NCI-H1105 (cell line): ENCODE measurements at regions not wholly inside any gene's neighbourhood (a gene's known extent, or its start where the extent isn't known, plus 50 kb on each side); places are given as distances from the start of the nearest gene placed in this dataset.
"Not testable (repeated sequence)": the region's sequence is repeated elsewhere in the genome, so short reads cannot be mapped to it uniquely, and the experiment has no call there.

Experiments
- DNase-seq: peaks from one replicate; lab custom pipeline; 2025; lab: John Stamatoyannopoulos, UW

DNA sequence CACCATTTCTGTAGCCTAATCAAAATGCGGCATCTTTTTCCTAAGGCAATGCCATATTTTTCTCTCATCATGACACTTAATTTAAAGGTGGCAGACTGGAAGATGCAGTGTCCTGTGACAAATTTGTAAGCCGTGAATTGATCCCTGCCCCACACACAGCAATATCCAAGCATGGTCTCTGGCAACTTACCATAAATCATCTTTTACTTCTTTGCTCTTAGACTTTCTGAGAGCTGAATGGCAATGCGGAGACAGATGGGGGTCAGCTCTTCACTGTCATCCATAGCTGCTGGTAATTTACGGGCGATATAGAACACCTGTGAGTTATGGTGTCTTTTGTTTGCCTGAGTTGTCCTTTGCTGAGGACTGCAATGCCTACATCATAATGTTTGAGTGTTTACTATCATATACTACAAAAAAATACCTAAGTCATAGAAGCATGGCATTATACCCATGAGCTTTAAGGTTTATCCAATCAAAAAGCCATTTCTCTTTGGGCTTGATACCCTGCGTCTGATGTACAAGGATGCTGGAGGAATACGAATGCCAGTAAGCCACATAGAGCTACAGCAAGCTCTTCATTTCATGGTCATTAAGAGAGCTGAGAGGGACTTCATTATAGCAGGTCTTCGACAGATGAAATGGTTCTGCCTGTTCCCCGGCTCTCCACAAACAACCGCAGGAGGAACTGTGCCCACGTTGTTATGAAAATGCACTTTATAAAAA, 148.1 kb downstream of the TRIML1 start:
- no peak for DNase-seq

DNA sequence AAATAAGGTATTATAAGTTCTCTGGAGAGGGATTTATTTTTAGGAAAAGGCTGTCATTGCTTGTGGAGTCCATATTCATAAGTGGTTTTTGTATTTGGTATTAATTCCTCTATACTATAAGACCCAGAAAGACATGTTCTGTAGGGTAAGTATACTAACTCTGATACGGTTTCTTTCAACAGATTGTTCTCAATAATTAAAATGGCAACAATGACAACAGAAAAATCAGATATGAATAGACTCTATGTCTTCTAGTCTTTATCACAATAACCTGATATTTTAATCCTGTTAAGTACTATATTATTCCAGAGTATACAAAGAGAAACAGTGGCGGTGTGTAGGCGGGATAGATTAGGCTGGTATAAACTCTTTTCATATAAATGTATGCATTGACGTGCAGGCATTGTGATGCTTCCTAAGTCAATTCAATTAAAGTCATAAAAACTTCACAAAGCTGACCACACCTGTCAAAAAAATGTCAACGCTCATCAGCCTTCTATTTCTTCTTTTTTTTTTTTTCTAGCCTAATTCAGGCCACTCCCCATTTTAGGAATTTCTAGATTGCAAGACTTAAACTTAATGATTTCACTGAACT, 150.4 kb downstream of the TRIML1 start:
- DNase-seq: no peak

DNA sequence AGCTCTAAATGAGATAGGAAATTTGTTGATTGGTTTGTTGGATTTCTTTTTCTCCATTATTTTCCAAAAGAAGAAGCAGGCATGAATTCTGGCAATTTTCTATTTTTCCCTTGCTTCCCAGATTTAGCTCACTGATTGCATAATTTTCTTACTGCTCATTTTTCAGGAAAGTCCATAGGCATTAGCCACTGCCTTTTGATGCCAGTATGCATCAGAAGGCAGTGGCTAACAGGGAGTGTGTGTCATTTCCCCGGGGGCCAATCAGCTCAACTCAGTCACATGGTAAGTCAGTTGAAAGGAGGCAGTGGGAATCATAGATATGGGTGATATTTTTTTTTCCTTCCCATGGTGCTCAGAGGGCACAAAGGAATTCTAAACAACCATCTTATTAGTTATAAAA, 156.7 kb downstream of the TRIML1 start:
- DNase-seq: no peak

DNA sequence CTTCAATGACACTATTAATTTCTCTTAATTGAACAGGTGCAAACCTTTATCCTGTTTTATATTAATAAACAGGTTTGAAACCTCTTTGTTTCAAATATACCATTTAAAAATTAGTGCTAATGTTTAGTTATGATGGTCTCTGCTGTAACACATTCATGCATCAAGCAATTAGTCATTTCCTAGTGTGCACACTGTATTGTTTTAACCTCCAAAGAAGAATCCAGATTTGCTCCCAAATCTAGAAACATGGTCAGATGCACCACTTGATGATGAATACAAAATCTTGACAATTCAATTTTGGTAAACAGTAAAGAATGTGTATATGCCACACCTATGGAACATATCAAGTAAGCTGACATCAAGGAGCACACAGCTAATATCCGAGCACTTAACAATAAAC, 157.1 kb downstream of the TRIML1 start:
- no peak for DNase-seq

DNA sequence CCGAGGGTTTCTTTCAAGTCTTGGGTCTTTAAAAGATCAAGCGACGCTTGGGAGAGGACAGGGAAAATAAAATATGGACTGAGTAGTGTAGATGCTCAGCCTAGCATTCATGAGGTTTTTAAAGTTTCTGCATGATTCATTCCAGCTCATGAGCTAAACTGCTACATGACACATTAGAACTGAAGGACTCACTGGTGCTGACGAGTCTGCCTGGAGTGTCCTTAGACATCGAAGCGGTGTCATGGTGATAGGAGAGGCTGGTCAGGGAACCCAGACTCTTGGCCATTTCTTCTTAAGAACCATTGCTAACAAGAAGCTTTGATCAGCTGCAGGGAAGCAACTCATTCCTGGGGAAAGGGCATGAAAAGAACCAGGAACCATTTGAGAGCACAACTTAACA, 158.6 kb downstream of the TRIML1 start:
- DNase-seq: no peak

DNA sequence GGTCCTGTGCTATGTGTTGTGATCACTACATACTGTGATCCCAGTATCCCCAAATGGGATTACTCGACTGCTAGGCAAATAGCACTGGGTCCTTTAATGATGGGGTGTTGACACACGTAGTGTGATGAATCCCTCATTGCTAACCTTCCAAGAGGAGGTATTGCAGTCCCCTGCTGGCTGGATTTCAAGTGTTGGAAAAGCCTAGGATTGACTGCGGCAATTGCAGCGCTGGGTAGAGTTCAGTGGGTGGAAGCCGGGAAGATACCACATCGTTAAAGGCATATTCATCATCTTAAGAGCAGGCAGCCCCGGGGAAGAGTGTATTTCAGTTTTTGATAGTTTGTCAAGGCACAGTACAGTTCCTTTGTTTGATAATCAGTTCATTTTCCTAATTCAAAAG, 159.9 kb downstream of the TRIML1 start:
- DNase-seq: no peak

DNA sequence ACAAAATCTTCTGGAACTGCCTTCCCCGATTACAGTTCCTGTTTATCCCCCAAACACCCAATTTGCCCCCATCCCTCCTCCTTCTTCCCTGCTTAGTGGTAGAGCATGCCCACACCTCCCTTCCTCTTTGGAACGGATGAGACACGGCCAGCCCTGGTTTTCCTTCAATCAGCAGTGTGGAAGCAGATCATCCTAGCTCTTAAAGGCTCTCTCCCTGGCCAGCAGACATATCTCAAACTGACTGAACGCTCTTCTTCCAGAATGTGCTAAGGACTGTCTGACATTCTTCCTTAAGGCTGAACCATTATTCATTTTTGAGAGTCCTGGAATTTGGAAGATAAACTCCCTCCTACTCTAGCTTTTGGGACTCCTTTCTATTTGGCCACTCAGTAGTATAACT, 161.1 kb downstream of the TRIML1 start:
- DNase-seq: no peak

DNA sequence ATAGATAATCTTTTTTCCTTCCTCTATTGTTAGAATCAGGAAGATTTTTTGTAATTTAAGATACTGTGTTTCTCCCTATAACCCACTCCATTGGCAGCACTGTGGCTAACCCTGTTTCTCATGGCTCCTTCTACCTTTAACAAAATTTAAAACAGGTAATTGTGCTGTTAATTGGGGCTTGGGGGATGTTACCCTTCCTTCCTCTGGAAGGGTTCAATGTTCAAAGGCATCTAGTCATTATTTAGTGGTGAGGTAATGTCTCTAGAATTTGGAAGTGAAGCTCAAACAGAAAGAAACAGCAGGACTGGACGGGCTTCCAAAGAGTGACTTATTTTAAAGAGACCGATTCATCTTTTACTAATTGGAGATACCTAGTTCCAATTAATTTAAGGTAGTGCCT, 166.4 kb downstream of the TRIML1 start:
- no peak for DNase-seq

DNA sequence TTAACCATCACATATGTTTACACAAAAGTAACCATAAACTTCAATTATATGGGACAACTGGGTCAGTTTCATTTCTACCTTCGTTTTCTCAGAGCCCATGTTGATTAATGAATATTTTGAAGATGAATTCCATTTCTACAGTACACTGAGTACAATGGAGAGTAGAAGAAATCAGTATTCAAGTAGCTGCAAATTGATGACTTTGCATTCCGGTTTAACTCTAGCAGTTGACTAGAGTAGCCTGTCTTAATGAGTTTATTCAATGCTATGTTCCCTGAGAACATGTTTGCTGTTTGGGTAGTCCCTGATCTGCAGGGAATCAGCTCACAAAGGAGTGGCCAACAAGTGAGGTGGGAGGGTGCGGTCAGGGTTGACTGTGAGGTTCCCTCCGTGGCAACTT, 168.3 kb downstream of the TRIML1 start:
- DNase-seq: no peak

DNA sequence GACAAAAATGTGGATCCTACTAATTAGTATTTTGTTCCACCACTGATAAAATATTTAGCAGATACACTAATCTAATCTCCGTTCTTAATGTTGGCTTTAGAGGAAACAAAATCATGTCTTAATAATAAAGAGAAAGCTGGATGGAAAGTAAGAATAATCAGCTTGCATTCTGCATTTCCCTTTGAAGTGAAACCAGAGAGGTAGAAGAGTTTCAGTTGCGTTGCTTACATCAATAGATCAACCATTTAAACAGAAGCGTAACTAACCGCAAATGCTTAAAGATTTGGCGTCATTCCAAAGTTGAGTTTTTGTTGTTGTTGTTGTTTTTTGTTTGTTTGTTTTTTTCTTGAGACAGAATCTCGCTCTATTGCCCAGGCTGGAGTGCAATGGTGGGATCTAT, 168.9 kb downstream of the TRIML1 start:
- DNase-seq: no peak

DNA sequence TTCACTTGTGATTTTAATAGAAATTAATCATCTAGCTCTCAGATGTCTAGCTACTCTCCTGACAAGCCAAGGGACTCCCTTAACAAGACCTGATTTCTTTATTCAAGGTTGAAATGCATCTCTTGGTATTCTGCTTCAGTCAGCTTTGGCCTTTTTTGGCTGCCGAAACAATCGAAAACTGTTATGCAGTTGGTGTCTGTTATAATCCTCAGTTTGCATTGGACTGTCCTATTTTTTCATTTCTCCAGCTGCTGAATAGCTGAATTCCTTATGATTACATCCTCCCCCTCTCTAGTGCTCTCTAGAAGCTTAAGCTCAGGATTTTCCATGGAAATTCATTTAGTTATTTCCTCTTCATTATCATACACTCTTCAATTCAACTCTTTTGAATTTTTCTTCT, 177.2 kb downstream of the TRIML1 start:
- no peak for DNase-seq

DNA sequence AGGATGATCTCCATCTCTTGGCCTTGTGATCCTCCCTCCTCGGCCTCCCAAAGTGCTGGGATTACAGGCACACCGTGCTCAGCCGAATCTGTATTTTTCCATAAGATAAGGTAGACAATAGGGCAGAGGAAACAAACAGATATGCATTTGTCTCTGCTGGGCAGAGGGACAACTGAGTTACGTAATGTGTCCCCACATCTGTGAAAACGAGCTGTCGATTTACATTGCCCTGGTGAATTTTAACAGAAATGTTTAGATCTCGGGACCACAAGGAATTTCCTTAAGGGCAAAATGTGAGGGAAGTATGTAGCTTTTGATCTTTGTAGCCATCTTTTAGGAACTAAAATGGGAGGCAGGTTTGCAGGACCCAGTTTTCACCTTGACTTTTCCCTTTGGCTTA, 189.7 kb downstream of the TRIML1 start:
- DNase-seq: no peak

DNA sequence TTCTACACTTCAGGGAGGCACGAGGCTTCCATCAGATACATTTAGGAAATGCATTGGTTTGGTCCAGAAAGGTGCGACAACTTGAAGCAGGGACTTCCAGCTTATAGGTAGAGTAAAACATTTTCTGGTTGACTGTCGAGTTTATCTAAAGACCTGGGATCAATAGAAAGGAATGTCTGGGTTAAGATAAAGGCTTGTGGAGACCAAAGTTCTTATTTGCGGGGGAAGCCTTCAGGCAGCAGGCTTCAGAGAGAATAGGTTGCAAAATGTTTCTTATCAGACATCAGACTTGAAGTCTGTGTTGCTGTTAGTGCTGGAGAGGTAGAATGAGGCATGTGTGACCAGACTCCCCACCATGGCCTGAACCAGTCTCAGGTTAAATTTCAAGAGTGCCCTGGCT, 190.3 kb downstream of the TRIML1 start:
- no peak for DNase-seq

DNA sequence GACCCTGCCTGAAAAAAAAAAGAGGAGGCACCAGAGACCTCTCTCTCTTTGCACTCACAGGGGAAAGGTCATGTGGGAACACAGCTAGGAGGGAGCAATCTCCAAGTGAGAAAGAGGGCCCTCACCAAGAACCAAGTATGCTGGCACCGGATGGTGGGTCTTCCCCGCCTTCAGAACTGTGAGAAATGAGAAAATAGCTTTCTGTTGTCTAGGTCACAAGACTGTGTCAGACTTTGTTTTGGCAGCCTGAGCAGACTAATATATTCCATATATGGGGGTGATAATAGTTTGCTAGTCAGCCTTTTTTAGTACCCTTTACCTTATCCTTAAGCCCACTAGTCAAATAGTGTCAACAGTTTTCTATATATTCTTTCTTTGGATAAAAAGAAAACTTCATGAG, 193.0 kb downstream of the TRIML1 start:
- DNase-seq: no peak

DNA sequence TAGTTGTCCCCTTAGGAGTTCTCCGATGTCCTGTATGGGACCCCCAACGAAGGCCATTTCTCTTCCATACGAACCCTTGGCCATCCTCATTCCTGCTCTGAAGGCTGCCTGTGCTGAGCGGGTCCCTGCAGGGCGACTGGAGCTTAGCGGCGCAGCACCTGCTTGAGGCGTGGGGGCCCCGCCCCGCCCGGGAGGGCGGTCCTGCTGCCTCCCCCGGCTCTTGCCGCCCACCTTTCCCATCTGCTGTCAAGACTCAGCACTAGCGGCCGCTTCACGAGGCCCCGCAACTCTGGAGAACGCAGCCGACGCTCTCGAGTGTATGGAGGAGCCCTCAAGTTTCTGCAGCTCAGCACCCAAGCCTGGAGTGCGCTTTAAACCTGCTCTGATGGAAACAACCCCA, 197.7 kb downstream of the TRIML1 start:
- DNase-seq: no peak

DNA sequence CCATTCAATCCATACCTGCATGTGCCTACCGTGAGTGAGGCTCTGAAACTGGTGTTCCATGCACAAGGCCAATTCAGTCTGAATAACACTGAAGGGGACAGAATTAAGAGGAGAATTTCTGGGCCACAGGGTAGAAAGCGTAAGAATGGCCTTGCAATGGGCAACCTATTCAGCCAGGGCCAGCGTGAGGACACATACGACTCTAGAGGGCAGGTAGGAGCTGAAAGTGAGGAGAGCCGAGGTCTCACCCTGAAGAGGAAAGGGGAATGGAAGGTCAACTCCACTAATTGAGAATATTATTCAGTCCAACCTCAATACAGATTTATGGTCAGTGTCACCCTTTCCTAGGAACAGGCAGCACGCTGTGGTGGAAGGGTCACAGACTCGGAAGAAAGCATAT, 202.2 kb downstream of the TRIML1 start:
- DNase-seq: no peak

DNA sequence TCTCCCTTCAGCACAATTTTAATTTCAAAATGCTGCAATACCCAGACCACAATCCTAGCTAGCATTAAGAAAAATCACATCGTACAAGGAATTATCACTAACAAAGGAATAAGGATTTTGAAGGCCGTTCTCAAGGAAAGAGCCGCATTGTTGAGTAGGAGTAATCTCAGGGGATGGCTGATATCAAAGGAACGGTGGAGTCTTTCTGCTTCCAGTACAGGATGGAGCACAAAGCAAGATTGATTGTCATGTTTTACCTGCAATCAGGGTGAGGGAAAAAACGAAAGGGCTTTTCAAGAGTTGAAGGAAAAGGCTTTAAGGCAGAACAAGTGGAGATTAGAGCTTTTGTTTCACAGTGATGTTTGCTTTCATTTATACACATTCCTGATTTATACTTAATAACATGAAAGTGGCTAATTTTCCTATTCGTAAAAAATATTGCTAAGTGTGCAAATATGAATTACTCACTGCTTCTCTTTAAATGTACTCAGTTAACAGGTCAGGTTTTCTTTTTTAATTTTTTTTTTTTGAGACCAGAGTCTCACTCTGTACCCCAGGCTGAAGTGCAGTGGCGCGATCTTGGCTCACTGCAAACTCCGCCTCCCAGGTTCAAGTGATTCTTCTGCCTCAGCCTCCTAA, 207.0 kb downstream of the TRIML1 start:
- no peak for DNase-seq

DNA sequence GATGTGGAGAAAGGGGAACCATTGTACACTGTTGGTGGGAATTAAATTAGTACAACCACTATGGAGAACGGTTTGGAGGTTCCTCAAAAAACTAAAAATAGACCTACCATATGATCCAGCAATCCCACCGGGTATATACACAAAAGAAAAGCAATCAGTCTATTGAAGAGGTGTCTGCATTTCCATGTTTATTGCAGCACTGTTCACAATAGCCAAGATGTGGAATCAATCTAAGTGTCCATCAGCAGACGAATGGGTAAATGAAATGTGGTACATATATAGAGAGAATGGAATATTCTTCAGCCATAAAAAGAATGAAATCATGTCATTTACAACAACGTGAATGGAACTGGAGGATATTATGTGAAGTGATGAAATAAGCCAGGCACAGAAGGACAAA, 208.1 kb downstream of the TRIML1 start:
- DNase-seq: no peak

DNA sequence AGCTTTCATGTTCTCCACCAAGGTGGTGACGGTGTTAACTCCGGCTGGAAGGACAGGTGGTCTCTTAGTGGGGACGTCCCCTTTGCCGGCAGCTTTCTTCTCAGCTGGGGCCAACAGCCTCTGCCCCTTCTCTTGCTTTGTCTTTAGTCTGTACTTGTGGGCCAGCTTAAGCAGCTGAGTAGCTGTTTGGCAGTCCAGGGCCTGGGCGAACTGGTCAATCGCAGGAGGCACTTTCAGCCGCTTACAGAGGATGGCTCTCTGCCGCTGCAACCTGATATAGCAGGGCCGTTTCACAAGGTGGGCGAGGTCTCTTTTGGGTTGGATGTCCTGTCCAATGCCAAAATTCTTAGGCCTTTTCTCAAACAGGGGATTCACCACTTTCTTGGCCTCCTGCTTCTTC, 210.3 kb downstream of the TRIML1 start:
- not testable (repeated sequence) for DNase-seq

DNA sequence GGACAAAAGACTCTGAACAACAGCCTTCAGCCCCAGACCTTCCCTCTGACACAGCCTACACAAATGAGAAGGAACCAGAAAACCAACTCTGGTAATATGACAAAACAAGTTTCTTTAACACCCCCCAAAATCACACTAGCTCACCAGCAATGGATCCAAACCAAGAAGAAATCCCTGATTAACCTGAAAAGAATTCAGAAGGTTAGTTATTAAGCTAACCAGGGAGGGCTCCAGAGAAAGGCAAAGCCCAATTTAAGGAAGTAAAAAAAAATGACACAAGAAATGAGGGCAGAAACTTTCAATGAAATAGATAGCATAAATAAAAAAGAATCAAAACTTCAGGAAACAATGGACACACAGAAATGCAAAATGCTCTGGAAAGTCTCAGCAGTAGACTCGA, 224.0 kb downstream of the TRIML1 start:
- no peak for DNase-seq

DNA sequence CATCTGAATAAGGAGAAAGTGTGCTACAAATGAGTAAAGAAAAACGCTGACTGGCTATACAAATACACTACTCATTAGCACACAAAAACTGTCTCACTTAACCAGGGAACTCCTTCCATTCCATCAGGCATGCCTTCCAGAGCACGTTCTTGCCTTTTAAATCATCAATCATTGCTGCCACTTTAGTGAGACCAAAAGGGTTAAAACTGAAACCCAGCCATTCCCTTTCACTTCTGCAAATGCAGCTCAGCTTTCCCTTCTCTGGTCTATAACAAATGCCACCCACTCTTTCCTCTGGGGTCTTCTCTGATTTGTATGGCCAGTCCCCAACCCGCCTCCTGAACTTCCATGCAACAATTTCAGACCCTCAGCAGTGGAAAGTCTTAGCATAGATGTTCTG, 231.5 kb downstream of the TRIML1 start:
- DNase-seq: no peak

DNA sequence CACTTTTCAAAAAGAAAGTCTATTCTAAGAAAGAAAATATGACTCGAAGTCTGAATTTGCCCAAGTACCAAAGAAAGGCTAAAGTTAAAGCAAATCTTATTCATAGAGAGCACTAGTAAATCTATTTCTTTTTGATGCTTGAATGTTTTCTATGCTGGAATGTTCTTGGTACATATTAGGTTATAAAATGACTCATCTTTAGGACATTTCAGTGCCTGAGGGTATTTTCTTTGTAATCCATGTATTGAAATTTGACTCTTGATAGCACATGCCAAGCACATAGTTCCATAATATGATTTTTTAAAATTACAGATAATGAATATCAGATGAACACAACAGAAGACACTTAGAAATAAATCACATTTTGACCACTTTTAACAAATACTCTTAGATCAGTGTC, 232.8 kb downstream of the TRIML1 start:
- DNase-seq: no peak

DNA sequence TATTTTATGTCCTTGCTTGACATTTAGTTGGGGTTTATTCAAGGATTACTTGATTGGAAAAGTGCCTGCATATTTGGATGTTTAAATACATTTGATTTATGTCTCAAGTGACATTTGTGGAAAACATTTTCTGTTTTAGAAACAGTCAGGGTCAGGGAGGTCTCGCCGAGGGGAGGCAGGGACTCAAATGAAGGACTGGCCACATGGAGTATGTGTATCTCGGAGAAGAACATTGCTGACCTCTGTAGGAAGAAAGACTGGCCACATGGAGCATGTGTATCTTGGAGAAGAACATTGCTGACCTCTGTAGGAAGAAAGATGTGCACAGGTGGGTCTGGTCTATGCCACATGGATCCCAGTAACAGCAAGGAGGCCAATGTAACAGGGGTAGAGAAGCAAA, 233.6 kb downstream of the TRIML1 start:
- no peak for DNase-seq

DNA sequence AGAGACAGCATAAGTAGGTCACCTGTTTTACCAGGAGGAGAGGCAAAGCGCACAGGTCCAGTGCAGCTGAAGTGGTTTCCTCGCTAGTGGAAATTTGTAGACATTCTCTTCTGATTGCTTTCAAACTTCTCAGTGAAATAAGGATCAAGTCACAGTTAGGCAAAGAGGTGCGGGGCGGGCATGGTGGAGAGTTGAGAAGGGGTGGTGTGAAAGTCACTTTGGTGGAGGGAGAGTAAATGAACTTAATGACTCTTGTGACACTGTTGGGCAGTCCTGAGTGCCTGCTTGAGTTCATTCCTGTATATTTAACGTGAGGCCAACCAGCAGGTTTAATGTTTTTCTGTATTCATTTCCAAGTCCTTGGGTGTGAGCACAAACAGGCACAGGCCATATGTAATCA, 235.6 kb downstream of the TRIML1 start:
- no peak for DNase-seq
